BJ (cell line): ENCODE measurements at regions not wholly inside any gene's neighbourhood (a gene's known extent, or its start where the extent isn't known, plus 50 kb on each side); places are given as distances from the start of the nearest gene placed in this dataset.

Source experiments
- CTCF ChIA-PET: fragments of 350-600 bp; formaldehyde crosslinking; extraction: SDS; loops from one replicate; lab custom pipeline; 2021; ENCODE audit warnings: antibody characterized with exemption, inconsistent platforms; lab: Yijun Ruan, JAX
- POLR2A ChIA-PET: fragments of 300-600 bp; sonication (Branson Sonifier 250); formaldehyde crosslinking; extraction: SDS; loops from one replicate; lab custom pipeline; 2021; ENCODE audit warnings: antibody characterized with exemption; lab: Charles Lee
- DNase-seq: peaks from one replicate; pipeline ENCODE4 v3.0.0-alpha.2; 2011; ENCODE audit warnings: low read depth
- H3K27me3 ChIP-seq: 2 replicates; pipeline ENCODE4 v1.6.0; 2011; ENCODE audit warnings: low read length; ENCODE audit not compliant: control insufficient read depth, insufficient read depth
- H3K36me3 ChIP-seq: 2 replicates; pipeline ENCODE4 v1.5.1; 2011; ENCODE audit warnings: low read length; ENCODE audit not compliant: control insufficient read depth, insufficient read depth
- H3K4me3 ChIP-seq: 2 replicates; pipeline ENCODE4 v1.5.1; 2011; ENCODE audit warnings: low read depth, mild to moderate bottlenecking, control low read depth, low read length
- TF ChIP-seq, protein P1 (sequence below): IDR thresholded peaks from 2 replicates; pipeline ENCODE4 v1.5.1; 2011; ENCODE audit warnings: low read depth, mild to moderate bottlenecking, control low read depth, inconsistent platforms, low read length, moderate library complexity; ENCODE audit not compliant: insufficient read depth

DNA sequence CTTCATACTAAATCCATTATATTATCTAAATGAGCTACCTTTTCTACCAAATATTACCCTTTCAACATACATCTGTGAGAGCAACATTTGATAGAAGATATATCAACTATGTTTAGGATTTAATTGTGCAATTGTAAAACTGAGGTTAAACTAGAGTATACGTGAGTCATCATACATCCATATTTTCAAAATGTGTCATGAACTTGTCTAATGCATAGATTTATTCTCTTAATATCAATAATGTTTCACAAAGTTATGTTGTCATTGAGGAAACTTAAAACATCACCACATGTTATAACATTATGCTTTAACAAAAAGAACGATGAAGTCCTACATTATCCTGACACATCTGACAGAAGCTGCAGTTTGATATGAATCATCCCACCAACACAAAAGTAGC is 645.5 kb upstream of the NOVA1 start:
- TF ChIP-seq, protein P1, sequence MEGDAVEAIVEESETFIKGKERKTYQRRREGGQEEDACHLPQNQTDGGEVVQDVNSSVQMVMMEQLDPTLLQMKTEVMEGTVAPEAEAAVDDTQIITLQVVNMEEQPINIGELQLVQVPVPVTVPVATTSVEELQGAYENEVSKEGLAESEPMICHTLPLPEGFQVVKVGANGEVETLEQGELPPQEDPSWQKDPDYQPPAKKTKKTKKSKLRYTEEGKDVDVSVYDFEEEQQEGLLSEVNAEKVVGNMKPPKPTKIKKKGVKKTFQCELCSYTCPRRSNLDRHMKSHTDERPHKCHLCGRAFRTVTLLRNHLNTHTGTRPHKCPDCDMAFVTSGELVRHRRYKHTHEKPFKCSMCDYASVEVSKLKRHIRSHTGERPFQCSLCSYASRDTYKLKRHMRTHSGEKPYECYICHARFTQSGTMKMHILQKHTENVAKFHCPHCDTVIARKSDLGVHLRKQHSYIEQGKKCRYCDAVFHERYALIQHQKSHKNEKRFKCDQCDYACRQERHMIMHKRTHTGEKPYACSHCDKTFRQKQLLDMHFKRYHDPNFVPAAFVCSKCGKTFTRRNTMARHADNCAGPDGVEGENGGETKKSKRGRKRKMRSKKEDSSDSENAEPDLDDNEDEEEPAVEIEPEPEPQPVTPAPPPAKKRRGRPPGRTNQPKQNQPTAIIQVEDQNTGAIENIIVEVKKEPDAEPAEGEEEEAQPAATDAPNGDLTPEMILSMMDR: no peak
- POLR2A ChIA-PET: no interaction called here
- CTCF ChIA-PET: no interaction called here
- no peaks in the 10 kb centered on the region for H3K36me3 ChIP-seq
- no peaks in the 10 kb centered on the region for H3K27me3 ChIP-seq
- H3K4me3 ChIP-seq: no peak overlapping the region
- no peak for DNase-seq

DNA sequence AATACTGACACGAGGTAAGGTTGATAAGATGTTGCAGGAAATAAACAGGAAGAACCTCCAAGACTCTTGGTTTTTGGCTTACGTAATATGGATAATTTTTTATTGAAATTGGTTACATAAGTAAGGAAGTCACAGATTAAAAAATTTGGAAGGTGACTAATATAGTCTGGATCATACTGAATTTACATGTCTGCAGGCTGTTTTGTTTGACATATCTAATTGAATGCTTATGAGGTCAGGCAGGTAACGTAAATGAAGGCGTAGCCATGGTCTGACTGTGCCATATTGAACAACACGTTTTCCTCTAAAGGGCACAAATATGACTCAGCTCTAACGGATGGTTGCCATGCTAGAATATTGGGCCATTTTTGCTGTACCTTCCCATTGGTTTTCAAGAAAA is 648.1 kb upstream of the NOVA1 start:
- POLR2A ChIA-PET: no interaction called here
- CTCF ChIA-PET: no interaction called here
- DNase-seq: no peak
- H3K27me3 ChIP-seq: no peaks in the 10 kb centered on the region
- H3K36me3 ChIP-seq: no peaks in the 10 kb centered on the region
- TF ChIP-seq, protein P1: no peak
- no peak overlapping the region for H3K4me3 ChIP-seq

DNA sequence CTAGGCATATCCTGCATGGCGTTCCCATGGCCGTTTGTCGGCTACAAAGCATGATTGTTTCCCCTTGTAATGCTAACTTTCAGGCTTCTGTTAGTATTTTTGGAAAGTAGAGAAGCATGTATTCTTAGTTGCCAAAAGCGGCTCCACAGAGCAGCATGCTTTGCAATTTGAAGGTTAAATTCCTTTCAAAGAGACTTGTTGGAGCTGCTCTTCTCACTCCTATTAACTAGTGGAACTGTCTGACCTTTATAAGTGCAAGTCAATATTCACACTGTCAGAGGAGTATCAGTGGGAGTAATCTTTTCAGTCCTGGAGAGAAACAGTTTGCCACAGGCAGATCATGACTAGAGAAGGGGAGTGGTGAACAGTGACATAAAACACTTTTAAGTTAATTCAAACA is 656.1 kb upstream of the NOVA1 start:
- Histone ChIP-seq H3K4me3 (no peak overlapping the region), H3K36me3 (no peaks in the 10 kb centered on the region), H3K27me3 (no peaks in the 10 kb centered on the region)
- POLR2A ChIA-PET: no interaction called here
- DNase-seq: no peak
- CTCF ChIA-PET: no interaction called here
- TF ChIP-seq, protein P1: no peak

DNA sequence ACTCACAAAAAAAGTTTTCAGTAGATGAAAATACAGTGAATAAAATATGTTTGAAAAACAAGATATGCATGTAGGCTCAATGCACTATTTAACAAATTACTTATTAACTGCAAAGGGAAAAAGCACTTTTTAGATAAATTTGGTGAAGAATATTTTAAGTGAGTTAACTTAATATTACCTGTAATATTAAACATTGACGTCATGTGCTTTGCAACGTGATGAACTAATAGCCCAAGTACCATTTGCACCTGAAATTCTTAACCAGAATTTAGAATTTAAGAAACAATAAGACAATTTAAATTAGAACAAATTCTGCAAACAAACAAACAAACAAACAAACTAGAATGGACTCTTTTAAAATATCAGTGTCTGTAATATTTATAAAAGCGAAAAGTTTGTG is 659.0 kb upstream of the NOVA1 start:
- no peaks in the 10 kb centered on the region for H3K36me3 ChIP-seq

DNA sequence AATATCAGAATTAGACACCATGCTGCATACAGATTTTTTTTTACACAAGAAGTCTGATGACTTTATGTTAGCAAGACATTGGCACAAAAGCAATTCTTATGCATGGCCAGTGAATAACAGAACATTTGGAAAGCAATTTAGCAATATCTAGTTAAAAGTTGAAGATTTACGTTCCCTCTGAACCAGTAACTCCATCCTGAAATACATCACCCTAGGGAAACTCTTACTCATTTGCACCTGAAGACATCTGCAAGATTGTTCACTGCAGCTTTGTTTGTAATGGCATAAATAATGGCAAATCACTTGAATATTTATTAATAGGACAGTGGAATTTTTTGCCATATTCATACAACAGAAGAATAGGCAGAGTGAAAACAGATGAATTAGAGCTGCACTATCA is 670.0 kb upstream of the NOVA1 start:
- no peaks in the 10 kb centered on the region for H3K36me3 ChIP-seq
- POLR2A ChIA-PET: no interaction called here
- CTCF ChIA-PET: no interaction called here

More for the DNA sequence above, 659.0 kb upstream of the NOVA1 start:
- Histone ChIP-seq H3K4me3 (no peak overlapping the region), H3K27me3 (no peaks in the 10 kb centered on the region)
- CTCF ChIA-PET: no interaction called here
- TF ChIP-seq, protein P1: no peak
- no peak for DNase-seq
- POLR2A ChIA-PET: no interaction called here

More for the DNA sequence above, 670.0 kb upstream of the NOVA1 start:
- Histone ChIP-seq H3K4me3 (no peak overlapping the region), H3K27me3 (no peaks in the 10 kb centered on the region)
- TF ChIP-seq, protein P1: no peak
- no peak for DNase-seq
